ENCODE measurements at regions not wholly inside any gene's neighbourhood (a gene's known extent, or its start where the extent isn't known, plus 50 kb on each side); places are given as distances from the start of the nearest gene placed in this dataset.
"Not testable (repeated sequence)": the region's sequence is repeated elsewhere in the genome, so short reads cannot be mapped to it uniquely, and the experiment has no call there.

DNA sequence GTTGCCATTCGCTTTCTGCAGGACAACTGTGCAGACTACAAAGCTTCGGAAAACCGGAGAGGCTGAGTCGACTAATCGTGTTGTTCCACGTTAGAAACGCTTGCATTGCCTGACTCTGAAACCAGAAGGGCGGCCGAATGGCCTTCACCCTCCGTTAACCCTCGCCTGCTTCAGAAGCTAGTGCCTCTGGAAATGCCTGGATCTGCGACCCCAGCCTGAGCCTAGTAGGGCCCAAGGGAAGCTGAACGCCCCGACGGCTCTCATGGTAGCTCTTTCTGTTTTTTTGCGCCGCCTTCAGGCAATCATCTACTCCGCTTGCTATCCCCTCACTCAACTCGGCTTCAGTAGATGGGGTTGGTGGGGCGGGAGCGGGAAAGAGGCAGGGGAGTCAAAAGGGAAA is 117.3 kb downstream of the PPIAL4A start:
- DNase-seq, result not testable (repeated sequence)

DNA sequence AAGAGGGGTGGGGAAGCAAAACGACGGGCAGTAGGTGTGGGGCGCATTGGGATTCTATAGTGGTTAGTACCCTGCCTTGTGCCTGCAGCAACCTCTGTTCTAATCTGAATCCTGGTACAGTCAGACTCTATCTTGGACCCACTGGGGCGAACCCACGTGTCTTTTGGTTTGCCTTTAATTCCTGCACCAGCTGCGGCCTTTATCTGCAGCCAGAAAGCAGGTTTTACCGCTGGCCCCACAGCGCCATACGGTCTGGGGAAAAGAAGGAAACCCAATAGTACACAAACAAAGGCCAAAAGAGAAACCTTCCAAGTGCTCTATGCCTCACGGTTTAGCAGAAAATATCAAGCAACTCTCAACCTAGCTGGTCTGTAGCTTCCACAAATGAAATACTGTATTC is 118.2 kb downstream of the PPIAL4A start:
- not testable (repeated sequence) for DNase-seq

DNA sequence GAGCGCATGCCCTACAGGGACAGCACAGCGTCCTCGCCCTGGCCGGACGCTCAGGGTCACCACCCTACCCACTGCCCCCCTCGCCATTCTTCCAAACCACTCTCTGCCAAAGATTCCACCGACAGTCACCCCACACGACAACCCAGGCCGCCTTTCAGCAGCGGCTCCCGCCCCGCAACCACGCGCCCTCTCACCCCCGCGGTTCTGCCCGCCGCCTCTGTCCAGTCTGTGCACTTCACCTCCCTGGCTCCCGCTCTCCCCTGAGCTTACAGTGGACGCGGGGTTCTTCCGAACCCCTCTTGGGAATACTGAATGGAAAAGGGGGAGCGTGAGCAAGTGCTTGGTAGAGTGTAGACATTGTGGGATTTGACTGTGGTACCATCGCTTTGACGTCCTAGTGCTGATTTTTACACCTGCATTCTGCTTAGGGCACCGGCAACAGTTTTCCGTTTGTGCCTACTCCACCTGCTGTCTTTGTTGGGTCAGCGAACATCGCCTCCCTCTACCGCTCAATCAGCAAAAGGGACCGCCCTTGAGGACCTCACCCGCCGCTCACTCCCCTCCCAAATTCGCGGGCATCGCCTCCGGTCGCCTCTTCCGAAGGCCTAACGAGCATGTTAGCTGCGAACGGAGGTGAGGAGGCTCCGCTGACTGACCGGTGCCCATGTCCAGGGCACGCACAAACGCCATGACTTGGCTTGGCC is 119.1 kb downstream of the PPIAL4A start:
- not testable (repeated sequence) for DNase-seq

DNA sequence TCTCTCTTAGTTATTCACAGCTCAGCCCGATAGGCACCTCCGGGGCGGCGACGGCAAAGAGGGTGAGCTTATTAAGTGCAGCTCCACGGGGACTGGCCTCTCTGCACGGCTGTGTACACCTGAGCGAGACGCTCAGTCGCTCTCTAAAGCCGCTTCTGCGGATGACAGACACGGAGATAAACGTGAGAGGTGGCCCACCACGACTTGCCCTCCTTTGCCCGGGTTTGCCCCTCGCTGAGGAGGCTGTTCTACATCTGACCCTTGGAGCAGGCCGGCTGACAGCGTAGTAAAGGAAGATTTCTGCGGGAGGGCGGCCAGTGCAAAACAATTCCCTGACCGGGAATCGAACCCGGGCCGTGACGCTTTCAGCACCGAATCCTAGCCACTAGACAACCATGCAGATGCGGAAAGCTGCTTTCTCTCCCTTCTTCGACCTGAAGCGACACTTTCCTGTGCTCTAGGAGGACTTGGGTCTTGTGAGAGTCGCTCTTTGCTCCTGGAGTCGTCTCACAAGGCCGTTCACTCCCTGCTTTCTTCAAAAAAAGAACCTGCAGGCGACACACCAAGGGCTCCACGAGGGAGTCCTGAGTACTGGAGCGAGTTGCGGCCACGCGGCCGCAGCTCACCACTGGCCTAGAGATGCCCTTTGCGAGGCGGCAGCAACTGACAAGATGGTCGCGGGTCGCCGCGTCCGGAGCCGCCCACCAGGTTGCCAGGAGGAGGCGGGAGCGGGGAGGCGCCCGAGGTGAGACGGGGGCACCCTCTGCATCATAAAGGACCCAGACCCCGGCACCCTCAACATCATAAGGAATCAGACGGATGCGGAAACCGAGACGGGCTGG is 119.9 kb downstream of the PPIAL4A start:
- not testable (repeated sequence) for DNase-seq

DNA sequence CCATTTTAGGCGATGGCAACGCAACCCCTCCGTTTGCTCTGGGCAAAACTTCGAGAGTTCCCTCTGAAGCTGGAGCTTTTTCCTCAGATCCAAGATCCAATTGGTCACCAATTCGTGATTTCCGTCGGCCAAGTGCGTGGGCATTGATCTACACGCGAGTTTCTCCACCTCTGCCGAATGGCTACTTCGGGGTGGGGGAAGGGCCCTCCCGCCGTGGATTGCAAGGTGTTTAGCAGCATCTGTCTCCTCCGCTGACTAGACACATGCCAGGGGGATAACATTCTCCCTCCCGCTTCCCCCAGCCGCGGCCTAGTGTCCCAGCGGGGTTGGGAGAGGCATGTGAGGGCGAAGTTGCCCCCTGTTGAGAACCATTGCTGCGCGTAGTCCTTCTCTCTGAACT is 120.6 kb downstream of the PPIAL4A start:
- DNase-seq, result not testable (repeated sequence)

DNA sequence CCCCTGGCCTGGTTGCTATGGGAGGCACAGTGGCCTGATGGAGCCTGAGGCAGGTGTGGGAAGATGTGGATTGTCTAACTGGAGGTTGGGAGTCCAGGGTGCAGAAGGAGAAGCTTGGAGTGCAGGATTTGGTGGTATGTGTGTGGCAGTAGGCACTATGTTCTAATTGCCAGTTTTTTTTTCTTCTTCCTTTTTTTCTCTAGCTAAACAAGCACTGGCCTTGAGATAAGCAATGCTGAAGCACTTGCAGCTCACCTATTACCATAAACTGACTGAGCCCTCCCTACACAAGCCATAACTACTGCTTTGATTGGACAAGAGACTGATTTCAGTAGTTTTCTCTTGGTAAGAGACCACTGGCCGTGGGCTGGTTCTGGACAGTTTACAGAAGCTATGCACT is 123.6 kb downstream of the PPIAL4A start:
- DNase-seq, result not testable (repeated sequence)

DNA sequence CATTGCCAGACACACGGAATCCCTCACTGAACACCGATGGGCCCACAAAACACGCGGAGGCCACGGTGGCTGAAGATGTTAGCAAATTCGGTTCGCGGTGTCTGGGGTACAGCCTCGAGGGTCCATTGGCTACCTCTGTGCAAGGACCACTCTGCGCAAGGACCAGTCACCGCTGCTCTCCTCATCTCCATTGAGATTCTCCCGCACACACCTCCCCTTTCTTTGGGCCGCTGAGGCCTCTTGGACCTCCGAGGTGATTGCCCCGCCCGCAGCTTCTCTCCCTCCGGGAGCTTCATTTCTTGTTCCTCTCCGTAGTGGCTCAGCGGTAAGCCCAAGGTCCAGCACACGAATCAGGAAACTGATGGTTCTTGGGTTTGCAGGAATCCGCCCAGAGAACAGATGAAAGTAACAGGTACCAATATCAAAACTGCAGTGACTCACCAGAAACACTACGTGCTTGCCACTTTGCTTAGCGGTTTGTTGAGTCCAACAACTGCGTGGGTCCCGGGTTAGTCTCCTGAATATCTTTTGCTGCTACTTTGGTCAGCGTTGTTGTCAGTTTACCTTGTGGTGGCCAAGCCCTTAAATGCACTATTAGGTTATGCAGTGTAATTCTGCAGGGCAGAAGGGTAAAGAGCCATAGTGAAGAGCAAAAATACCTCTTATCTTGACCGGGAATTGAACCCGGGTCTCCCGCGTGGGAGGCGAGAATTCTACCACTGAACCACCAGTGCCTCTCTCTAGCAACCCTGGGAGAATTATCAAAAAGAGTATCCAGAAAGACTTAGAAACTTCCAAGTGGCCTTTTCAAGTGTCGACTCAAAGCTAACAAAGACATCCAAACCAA is 126.8 kb downstream of the PPIAL4A start:
- peak; percentile 5 for DNase-seq

DNA sequence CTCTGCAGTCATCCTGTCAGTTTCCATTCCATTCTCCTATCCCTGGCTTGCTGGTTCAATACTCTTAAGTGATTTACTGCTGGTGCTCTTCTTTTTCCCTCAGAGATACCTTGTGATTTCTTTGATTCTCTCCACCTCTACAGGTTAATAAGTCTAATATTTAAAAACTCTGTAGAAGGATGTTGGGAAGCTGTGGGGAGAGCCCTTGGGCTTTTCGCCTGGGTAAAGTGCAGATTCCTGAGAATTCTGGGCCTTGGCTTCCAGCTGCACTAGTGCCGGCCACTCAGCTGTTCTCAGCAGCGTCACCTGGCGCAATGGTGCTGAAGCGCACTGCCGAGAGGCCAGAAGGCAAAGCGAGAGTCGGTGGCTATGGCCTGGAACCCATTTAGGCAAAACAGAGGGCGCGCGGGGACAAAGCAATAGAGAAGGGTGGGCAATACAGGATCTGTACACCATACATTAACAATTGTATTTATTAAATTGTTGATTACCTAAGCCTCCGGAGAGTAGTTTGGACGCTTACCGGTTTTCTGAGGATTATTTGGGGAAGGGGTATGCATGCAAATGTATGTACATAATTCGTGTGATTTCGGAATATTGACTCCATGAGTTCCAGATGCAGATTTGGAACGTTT is 130.3 kb downstream of the PPIAL4A start:
- DNase-seq, result not testable (repeated sequence)

DNA sequence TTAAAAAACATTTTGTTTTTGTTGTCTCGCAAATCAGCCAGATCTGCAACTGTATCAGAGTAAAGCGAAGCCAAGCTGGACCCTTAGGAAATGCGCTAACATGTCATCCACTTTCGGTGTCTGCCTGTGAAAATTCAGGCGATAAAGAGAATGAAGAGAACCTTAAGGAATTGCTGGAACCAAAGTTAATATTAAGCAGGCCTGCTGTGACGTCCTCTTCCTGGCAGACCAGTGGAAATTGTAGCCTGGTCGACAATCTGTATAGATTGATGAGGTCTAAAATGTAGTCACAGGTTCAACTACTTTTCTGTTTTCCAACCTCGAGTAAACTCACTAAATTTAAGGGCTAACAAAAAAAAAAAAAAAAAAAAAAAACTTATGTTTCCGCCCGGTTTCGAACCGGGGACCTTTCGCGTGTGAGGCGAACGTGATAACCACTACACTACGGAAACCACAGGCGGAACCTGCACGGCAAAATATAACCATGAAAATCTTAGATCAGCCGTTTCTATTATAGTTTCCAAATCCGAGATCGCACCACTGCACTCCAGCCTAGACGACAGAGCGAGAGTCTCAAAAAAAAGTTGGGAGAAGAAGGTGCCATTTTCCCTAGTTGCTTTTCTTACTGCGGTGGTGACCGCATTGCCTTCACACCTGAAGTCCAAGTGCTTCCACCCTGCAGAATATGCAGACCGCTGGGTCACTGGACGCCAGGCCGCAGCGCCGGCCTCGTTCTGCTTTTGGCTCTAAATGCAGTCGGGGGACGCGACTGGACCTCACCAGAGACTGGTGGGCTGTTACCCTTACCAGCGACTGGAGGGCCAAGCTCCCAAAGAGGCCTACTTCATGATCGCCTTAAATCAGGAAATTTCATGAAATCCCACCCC is 131.0 kb downstream of the PPIAL4A start:
- DNase-seq, result peak; percentile 12

DNA sequence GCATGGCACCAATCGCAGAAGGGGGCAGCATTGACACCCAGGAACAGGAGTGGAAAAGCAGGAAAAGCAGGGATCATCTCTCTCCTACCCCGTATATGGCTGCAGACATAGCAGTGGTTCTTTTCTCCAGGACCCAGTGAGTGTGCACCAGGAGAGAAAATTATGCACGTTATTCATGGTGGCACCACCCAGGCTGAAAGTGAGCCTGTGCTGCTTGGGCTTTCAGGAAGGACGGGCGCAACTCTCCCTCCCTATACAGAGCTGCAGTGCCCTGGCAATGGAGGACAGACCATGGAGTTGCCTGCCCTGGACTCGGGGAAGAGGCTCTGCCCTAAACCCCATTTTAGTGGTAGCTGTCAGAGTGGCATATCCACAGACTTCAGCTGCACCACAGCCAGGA is 132.1 kb downstream of the PPIAL4A start:
- DNase-seq, result not testable (repeated sequence)

DNA sequence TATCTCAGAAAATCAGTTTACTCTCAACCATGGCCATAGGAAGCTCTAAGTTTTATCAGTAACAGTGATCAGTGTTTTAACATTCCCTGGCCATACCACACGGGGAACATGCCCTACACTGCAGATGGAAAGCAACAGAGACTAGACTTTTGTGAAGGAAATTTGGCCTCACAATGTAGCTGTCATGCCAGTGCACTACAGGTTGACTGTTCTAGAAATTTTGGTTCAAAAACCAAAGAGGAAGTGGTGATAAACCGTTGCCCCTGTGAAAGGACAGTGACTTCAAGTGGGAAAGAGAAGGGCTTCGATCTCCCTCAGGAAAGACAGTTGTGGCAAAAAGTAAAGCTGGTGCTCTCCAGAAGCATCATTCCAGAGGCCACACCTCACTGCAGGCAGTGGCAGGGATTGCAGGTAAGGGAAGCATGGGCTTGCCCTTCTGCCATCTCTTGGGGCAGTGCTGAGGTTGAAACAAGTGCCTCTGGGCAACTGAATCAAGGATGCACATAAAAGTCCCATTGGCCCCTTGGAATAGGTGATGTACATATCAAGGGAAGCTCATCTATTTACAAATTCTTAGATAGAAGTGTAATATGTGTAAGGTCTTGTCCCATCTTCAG is 143.4 kb downstream of the PPIAL4A start:
- not testable (repeated sequence) for DNase-seq

DNA sequence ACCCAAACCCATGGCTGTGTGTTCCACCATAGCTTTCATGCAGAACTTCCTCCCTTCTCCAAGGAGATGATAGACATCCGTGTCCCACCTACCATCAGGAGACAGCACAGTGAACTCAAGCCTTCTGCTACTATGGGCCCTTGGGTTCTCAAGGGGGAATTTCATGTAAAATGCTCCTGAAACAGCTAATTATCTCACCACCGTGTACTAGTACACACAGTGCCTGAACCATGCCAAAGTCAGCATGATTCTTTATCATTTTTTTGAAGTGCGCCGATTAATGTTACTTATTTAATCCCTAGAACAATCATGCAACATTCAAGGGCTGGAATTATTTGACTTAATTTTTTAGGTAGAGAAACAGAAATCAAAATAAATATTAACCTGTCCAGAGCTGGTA is 147.2 kb downstream of the PPIAL4A start:
- DNase-seq, result not testable (repeated sequence)

DNA sequence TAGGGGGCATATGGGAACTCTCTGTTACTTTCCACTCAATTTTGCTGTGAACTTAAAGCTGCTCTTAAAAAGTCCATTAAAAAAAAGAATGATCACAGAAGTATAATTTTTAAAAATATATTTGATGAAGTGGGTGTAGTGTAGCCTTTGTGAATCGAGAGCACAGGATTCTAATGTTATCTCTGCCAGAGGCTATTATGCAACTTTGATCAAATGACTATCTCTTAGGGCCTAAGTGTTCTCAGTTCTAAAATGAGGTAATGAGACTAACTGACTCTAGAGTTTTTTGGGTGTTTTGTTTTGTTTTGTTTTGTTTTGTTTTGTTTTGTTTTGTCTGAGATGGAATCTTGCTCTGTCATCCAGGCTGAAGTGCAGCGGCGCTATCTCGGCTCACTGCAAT is 143.2 kb downstream of the FAM72B start:
- DNase-seq, result not testable (repeated sequence)

DNA sequence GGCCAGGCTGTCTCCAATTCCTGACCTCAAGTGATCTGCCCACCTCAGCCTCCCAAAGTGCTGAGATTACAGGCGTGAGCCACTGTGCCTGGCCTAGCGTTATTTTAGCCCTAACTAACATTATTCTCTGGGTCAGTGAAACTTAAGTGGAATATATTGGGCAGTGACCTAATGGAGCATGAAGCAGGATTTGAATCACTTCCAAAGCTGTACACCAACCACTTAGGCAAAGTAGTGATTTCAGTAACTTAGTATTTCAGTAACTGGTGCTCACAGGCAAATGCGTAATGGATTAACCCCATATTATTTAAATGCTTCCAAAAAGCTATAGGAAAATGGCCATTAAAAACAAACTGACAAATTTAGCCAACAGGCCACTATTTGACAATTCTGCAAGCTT is 142.6 kb downstream of the FAM72B start:
- DNase-seq, result not testable (repeated sequence)

DNA sequence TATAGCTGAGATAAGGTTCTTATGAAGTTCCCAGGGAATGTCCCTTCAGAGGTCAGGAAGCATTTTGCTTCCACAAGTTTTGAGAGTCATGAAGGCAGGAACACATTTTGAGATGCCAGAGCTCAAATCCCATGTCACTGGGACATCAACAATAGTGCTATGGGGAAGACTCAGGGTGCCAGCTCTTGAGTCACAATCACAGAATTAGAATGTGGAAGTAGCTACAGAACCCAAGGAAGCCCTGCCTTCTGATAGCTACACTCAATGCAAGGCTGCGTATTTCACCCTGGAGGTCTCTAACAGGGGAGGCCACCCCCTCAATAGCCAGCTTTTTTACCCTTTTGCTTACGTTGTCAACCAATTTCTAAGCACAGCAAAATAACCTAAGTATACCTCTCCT is 141.3 kb downstream of the FAM72B start:
- not testable (repeated sequence) for DNase-seq

DNA sequence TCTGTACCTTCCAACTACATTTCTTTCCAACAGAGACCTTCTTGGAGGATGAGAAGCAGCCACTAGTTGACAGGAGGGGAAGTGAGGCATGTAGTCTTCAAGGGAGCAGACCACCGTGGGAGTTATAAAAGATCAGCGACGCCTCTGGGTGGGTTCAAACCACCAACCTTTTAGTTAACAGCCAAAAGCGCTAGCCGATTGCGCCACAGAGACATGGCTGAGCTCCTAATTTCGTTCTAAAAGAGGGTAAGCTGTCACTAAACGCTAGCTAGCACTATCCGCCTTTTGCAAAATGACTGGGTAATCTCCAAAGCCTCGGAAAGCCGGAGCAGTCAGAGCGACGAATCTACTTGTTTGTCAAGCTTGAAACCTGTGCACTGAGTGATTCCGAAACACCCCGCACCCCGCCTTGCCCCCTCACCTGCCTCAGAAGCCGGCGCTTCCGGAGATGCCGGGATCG is 135.8 kb downstream of the FAM72B start:
- DNase-seq, result not testable (repeated sequence)

DNA sequence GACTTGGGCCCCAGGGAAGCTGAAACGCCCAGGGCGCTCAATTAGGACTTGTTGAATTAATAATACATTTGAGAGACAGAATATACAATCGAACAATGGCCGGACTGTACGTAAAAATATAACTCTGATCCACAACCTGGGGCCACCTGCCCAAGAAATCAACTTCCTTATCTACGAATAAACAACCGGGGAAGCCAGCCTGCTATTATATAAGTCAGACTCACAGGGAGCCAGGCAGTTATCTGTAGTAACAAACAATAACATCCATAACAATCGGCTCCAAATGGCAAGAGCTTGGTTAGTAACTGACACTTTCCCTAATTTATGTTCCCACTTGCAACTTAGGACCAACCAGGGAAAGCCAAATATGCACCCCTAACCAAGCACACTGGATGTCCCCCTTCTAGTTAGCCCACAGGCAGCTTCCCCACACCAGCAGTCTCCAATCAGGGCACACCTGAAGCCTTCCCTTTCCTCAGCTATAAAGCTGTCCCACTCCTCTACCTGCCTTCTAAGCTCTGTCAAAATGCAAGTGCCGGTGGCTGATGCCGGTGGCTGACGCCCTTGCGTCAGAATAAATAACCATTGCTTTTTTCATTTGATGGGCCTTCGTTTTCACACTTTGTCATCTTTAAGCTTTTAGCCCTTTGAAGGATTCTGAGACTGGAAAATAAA is 135.2 kb downstream of the FAM72B start:
- DNase-seq, result not testable (repeated sequence)

DNA sequence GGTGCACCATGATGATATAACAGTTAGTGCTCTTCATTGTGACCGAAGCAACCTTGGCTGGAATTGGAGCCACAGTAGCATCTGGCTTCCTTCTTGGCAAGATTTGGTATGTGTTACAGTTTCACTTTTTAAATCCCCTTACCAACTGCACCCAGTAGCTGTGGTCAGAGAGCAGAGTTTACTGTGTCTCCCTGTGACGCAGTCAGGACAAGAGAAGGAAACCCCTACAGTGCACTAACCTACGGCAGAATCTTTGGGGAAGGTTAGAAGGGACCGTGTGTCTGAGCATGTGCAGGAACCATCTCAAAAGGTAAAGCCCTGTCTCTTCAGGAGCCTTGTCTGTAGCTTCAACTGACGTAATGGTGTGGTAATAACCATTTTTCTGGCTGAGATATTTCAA is 134.0 kb downstream of the FAM72B start:
- DNase-seq, result not testable (repeated sequence)

DNA sequence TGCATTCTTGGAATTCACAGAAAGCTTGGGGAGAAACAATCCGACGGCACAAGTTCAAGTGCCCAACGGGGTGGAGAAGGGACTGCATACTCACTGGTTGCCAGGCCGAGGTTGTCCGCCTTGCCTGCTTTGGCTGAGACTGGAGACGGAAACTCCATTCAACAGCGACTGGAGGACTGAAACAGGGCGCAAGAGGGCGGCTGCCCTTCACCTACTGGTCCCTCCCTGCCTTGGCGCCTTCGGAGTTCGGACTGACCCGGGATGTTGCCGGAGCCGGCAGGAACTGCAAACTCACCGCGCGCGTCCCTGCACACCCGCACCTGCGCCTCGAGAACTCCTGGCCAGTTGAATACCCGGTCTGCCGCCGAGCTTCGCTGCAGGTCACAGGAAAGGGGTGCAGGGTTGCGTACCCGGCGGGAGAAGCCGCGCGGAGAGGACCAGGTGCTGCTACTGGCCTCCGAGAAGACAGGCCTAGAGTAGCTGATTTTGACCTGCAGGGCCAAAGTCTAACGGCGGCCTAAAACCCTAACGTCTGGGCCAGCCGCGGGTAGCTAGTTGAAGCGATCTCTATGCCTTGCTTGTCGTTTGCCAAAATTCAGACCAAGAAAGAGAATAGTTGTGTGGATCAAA is 132.9 kb downstream of the FAM72B start:
- DNase-seq, result not testable (repeated sequence)

Data from NCI-H510A (cell line).